ENCODE measurements at regions not wholly inside any gene's neighbourhood (a gene's known extent, or its start where the extent isn't known, plus 50 kb on each side); places are given as distances from the start of the nearest gene placed in this dataset.

DNA sequence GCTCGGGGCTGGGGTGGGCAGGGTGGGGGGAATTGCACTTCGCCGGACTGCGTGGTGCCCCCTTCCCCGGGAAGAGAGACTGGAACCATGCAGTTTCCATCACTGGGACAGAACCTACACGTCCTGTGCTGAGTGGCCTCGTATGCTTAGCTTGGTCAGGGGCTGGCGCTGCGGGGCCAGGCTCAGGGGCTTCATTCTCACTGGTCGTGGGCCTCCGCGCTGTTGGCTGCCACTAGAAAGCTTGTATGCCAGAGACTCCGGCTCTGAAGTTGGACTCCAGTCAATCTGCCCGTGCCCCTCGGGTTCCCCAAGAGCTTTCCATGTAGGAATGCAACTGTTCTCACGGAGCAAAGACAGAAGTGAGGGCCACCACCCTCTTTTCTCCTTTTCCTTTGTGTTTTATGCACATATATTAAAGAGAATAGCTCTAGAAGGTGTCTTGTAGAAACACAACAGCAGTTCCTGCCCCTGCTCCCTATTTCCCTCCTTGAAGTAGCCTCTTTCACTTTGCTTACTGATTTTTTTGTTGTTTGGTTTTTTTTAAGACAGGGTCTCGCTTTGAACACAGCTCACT, 64.0 kb upstream of the YWHAQ start:
- peaks cover 8 to 33% (median 17%) of the 10 kb centered on the region in 9 donors for H3K4me1 ChIP-seq
- intact Hi-C loops (cut with DNase I): loop anchor here in 2 of 10 donors (5.0 kb wide), 1 partner anchor 62 kb away; the partner anchor contains the start of gene YWHAQ (in 2 of the 2)
- ATAC-seq: no peak
- H3K9me3 ChIP-seq: no peaks in the 10 kb centered on the region
- TF ChIP-seq, protein P1, sequence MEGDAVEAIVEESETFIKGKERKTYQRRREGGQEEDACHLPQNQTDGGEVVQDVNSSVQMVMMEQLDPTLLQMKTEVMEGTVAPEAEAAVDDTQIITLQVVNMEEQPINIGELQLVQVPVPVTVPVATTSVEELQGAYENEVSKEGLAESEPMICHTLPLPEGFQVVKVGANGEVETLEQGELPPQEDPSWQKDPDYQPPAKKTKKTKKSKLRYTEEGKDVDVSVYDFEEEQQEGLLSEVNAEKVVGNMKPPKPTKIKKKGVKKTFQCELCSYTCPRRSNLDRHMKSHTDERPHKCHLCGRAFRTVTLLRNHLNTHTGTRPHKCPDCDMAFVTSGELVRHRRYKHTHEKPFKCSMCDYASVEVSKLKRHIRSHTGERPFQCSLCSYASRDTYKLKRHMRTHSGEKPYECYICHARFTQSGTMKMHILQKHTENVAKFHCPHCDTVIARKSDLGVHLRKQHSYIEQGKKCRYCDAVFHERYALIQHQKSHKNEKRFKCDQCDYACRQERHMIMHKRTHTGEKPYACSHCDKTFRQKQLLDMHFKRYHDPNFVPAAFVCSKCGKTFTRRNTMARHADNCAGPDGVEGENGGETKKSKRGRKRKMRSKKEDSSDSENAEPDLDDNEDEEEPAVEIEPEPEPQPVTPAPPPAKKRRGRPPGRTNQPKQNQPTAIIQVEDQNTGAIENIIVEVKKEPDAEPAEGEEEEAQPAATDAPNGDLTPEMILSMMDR (IDR thresholded peaks at IDR 0.05): no peak
- no peak overlapping the region for H3K27ac ChIP-seq
- H3K4me3 ChIP-seq: no peak overlapping the region
- DNase-seq: no peak
- no peaks in the 10 kb centered on the region for H3K27me3 ChIP-seq
- H3K36me3 ChIP-seq: no peaks in the 10 kb centered on the region
- 91 to 95% methylated on average over 17 of the region's 17 CpGs for WGBS, 2 donors

DNA sequence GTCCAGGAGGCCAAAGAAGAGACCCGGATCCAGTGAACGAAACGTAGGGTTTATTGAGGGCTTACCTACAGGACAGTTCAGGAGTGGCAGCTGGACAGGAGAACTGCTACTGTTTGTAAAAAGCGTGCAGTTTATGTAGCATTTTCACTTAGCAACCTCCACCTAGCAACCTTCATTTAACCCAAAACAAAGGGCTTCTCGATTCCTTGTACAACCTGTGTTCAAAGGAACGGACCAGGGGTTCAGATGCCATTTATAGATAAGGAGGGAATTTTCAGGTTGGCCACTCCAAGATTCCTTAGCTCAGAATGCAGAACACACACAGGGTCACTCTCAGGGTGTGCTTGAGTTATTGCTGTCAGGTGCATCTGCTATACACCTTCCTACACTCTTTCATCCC, 65.1 kb upstream of the YWHAQ start:
- no peaks in the 10 kb centered on the region for H3K9me3 ChIP-seq
- 92 to 93% methylated on average over 6 of the region's 6 CpGs for WGBS, 2 donors
- H3K36me3 ChIP-seq: no peaks in the 10 kb centered on the region
- no peaks in the 10 kb centered on the region for H3K27me3 ChIP-seq
- no peak overlapping the region for H3K4me3 ChIP-seq
- DNase-seq (no peak), ATAC-seq (no peak)
- TF ChIP-seq, protein P1 (IDR thresholded peaks at IDR 0.05): no peak
- peaks cover 6 to 23% (median 17%) of the 10 kb centered on the region in 9 donors for H3K4me1 ChIP-seq
- intact Hi-C loops (cut with DNase I): no loop called here
- no peak overlapping the region for H3K27ac ChIP-seq

DNA sequence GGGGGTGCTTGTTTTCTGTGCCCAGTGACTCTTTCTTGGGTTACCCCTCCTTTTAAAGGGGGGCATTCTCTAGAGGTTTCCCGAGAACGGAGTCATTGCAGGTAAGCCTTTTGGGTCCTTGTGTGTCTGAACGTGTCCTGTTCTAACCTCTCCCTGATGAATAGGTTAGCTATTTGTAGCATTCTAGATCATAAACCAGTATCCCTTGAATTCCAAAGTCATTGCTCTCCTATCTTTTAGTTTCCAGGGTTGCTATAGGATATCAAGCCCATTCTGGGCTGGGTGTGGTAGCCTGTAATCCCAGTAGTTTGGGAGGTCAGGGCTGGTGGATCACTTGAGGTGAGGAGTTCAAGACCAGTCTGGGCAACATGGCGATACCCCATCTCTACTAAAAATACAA, 65.9 kb upstream of the YWHAQ start:
- no peaks in the 10 kb centered on the region for H3K27me3 ChIP-seq
- no peak overlapping the region for H3K4me3 ChIP-seq
- 74 to 94% methylated on average over 4 of the region's 4 CpGs for WGBS, 2 donors
- H3K36me3 ChIP-seq: no peaks in the 10 kb centered on the region
- TF ChIP-seq, protein P1 (IDR thresholded peaks at IDR 0.05): no peak
- no peaks in the 10 kb centered on the region for H3K9me3 ChIP-seq
- DNase-seq: no peak
- ATAC-seq: no peak
- H3K4me1 ChIP-seq: peaks cover 6 to 22% (median 17%) of the 10 kb centered on the region in 9 donors
- intact Hi-C loops (cut with DNase I): no loop called here
- H3K27ac ChIP-seq: no peak overlapping the region

DNA sequence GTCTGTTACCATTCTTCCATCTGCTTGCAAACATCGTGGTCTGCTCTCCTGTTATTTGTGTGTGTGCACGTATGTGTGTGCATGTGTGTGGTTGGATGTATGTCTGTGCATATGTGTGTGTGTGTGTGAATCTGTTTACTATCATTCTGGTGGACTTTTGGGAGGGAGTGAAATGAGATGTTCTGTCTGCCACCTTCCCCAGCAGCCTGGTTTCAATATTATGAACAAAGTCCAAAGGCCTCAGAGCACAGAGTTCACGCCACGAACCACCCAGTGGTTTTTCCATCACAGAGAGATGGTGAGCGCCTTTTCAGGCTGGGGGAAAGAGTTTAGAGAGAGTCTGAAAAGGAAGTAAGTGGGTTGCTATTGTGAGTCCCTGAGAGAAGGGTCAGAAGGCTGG, 67.1 kb upstream of the YWHAQ start:
- no peaks in the 10 kb centered on the region for H3K36me3 ChIP-seq
- H3K4me3 ChIP-seq: no peak overlapping the region
- intact Hi-C loops (cut with DNase I): no loop called here
- no peaks in the 10 kb centered on the region for H3K27me3 ChIP-seq
- H3K4me1 ChIP-seq: peaks cover 1 to 16% (median 8%) of the 10 kb centered on the region in 9 donors
- no peak overlapping the region for H3K27ac ChIP-seq
- DNase-seq: no peak
- WGBS, 2 donors: 73 to 95% methylated on average over 5 of the region's 5 CpGs
- no peak for ATAC-seq
- TF ChIP-seq, protein P1 (IDR thresholded peaks at IDR 0.05): no peak
- no peaks in the 10 kb centered on the region for H3K9me3 ChIP-seq
